ENCODE measurements at regions not wholly inside any gene's neighbourhood (a gene's known extent, or its start where the extent isn't known, plus 50 kb on each side); places are given as distances from the start of the nearest gene placed in this dataset.
"Not testable (repeated sequence)": the region's sequence is repeated elsewhere in the genome, so short reads cannot be mapped to it uniquely, and the experiment has no call there.

DNA sequence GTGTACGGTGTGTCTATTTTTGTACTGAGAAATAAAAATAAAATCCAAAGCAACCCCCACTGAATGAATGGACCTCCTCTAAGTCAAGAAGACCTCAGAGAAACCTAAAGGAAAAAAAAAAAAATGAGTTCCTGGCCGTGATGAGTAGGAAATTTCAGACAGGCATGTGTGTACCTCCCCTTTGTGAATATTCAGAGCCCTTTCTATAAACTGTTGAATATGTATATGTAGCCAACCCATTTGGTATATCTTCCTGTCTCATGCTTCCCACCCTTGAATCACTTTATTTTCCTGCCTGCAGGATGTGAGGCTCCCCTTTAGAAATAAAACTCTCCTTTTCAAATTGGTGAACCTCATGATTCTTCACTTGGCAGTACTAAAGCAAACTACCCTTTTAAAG lies 887.8 kb upstream of the NCAM2 start:
- Histone ChIP-seq H3K27me3 (no peaks in the 10 kb centered on the region), H3K9me3 (replicated peaks) (no peaks in the 10 kb centered on the region), H3K4me3 (no peak overlapping the region), H3K27ac (no peak overlapping the region), H3K4me1 (no peaks in the 10 kb centered on the region), H3K36me3 (no peaks in the 10 kb centered on the region)
- no peak for DNase-seq

GRCh38 chr21:20151741-20152140 lies 846.5 kb upstream of the NCAM2 start:
- Histone ChIP-seq H3K36me3 (no peaks in the 10 kb centered on the region), H3K4me3 (no peak overlapping the region), H3K27me3 (no peaks in the 10 kb centered on the region), H3K4me1 (no peaks in the 10 kb centered on the region), H3K27ac (no peak overlapping the region), H3K9me3 (replicated peaks) (no peaks in the 10 kb centered on the region)
- peak; percentile 4 to 9 for DNase-seq

DNA sequence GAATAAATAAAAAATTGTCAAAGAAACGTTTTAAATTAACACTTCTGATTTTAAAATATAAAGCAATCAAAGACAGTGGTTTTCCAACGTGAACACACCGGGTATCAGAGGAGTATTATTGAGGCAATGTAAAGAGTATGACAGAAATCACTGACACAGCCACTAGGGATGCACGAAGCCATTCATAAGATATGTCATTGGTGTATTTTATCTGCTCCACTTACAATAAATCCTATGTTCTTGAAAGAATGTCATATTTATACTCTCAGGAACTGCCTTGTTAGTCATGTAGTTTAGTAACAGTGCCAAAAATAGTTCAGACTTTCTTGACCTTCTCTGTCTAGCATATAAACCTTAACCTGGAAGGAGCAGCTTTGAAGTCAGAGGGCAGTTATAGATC lies 835.0 kb upstream of the NCAM2 start:
- H3K36me3 ChIP-seq = no peaks in the 10 kb centered on the region
- no peaks in the 10 kb centered on the region for H3K27me3 ChIP-seq
- H3K4me1 ChIP-seq = no peaks in the 10 kb centered on the region

GRCh38 chr21:20167059-20167458 lies 831.1 kb upstream of the NCAM2 start:
- Histone ChIP-seq H3K4me1 (no peaks in the 10 kb centered on the region), H3K9me3 (replicated peaks) (no peaks in the 10 kb centered on the region), H3K36me3 (no peaks in the 10 kb centered on the region), H3K27me3 (no peaks in the 10 kb centered on the region), H3K4me3 (no peak overlapping the region), H3K27ac (no peak overlapping the region)
- DNase-seq = no peak

More for the DNA sequence above, 835.0 kb upstream of the NCAM2 start:
- Histone ChIP-seq H3K9me3 (replicated peaks) (no peaks in the 10 kb centered on the region), H3K4me3 (no peak overlapping the region), H3K27ac (no peak overlapping the region)
- no peak for DNase-seq

GRCh38 chr21:20169812-20170576 lies 828.2 kb upstream of the NCAM2 start:
- no peaks in the 10 kb centered on the region for H3K27me3 ChIP-seq
- DNase-seq = no peak
- no peak overlapping the region for H3K4me3 ChIP-seq
- no peaks in the 10 kb centered on the region for H3K9me3 ChIP-seq (replicated peaks)
- H3K27ac ChIP-seq = no peak overlapping the region
- H3K4me1 ChIP-seq = no peaks in the 10 kb centered on the region
- no peaks in the 10 kb centered on the region for H3K36me3 ChIP-seq

GRCh38 chr21:20186186-20186585 lies 812.0 kb upstream of the NCAM2 start:
- Histone ChIP-seq H3K9me3 (replicated peaks) (no peaks in the 10 kb centered on the region), H3K27me3 (no peaks in the 10 kb centered on the region), H3K36me3 (no peaks in the 10 kb centered on the region), H3K27ac (no peak overlapping the region), H3K4me3 (no peak overlapping the region), H3K4me1 (no peaks in the 10 kb centered on the region)
- no peak for DNase-seq

GRCh38 chr21:20187028-20187427 lies 811.2 kb upstream of the NCAM2 start:
- H3K36me3 ChIP-seq = no peaks in the 10 kb centered on the region
- no peaks in the 10 kb centered on the region for H3K27me3 ChIP-seq
- no peaks in the 10 kb centered on the region for H3K4me1 ChIP-seq
- H3K4me3 ChIP-seq = no peak overlapping the region
- no peaks in the 10 kb centered on the region for H3K9me3 ChIP-seq (replicated peaks)
- no peak for DNase-seq
- no peak overlapping the region for H3K27ac ChIP-seq

DNA sequence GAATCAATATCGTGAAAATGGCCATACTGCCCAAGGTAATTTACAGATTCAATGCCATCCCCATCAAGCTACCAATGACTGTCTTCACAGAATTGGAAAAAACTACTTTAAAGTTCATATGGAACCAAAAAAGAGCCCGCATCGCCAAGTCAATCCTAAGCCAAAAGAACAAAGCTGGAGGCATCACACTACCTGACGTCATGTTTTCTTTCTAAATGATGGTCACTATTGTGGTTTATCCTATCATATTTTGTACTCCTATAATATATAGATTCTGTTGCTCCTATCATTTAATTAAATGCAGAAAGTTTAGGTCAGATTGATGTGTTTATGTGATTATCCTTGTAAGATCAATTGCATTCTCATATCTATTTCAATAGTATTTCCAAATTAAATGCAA lies 796.9 kb upstream of the NCAM2 start:
- not testable (repeated sequence) for H3K9me3 ChIP-seq (replicated peaks); H3K27ac ChIP-seq; H3K4me3 ChIP-seq; DNase-seq; H3K4me1 ChIP-seq; H3K27me3 ChIP-seq; H3K36me3 ChIP-seq

- no peaks in the 10 kb centered on the region; the same call in 1 of the 2 replicates for H3K9me3 ChIP-seq (replicated peaks)
- H3K4me1 ChIP-seq = no peaks in the 10 kb centered on the region
- no peak for DNase-seq
- H3K36me3 ChIP-seq = no peaks in the 10 kb centered on the region
- no peaks in the 10 kb centered on the region for H3K27me3 ChIP-seq
- H3K4me3 ChIP-seq = no peak overlapping the region
- no peak overlapping the region for H3K27ac ChIP-seq
Measured at GRCh38 chr21:20207335-20207734, 790.9 kb upstream of the NCAM2 start.

DNA sequence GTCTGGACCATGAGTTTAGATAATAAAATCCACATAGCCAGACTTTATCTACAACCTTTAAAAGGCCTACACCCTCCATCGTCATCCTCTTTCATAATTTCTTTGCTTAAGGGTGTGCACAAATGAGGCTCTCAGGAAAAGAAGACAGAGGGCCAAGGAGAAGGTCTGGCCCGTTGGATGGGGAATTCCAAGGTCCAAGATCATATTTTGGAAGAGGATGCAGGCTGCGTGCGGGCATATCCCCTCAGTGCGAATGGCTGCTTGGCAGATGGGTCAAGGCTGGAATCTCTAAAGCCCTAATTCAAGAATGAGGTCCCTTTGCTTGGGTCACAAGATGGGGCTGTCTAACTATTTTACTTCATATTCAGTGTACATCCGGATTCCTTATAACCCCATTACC lies 782.2 kb upstream of the NCAM2 start:
- no peak for DNase-seq
- Histone ChIP-seq H3K36me3 (no peaks in the 10 kb centered on the region), H3K4me1 (no peaks in the 10 kb centered on the region), H3K27ac (no peak overlapping the region), H3K4me3 (no peak overlapping the region), H3K9me3 (replicated peaks) (no peaks in the 10 kb centered on the region), H3K27me3 (no peaks in the 10 kb centered on the region)

DNA sequence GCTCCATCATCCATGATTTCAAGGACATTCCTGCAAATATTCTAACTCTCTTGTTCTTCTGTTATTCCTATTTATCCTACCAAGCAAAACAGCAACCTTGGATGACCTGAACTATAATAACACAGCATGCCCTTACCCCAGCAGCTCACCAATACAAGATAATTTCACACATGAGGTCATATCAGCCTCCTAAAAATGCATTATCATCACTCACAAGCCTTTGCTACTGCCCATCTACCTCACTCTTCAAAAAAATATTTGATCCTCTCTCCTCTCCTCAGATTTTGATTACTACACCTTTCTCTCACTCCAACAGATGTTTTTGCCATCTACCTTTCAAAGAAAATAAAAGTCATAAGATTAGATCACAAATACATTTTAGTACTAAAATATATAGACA lies 777.6 kb upstream of the NCAM2 start:
- H3K4me1 ChIP-seq = no peaks in the 10 kb centered on the region
- no peaks in the 10 kb centered on the region for H3K9me3 ChIP-seq (replicated peaks)
- no peaks in the 10 kb centered on the region for H3K36me3 ChIP-seq
- no peaks in the 10 kb centered on the region for H3K27me3 ChIP-seq
- DNase-seq = no peak
- H3K27ac ChIP-seq = no peak overlapping the region
- H3K4me3 ChIP-seq = no peak overlapping the region

DNA sequence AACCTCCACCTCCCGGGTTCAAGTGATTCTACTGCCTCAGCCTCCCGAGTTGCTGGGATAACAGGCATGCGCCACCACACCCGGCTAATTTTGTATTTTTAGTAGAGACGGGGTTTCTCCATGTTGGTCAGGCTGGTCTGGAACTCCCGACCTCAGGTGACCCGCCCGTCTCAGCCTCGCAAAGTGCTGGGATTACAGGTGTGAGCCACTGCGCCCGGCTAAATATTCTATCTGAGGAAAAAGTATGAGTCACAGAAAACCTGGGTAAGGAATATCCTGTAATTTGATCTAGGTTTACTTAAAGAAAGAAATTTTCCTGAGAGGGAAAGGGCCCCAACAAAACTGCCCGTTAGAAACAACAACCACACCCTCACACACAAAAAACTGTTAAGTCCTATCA lies 776.2 kb upstream of the NCAM2 start:
- H3K4me3 ChIP-seq; H3K27me3 ChIP-seq; H3K27ac ChIP-seq; DNase-seq; H3K36me3 ChIP-seq; H3K9me3 ChIP-seq (replicated peaks); H3K4me1 ChIP-seq: not testable (repeated sequence)

DNA sequence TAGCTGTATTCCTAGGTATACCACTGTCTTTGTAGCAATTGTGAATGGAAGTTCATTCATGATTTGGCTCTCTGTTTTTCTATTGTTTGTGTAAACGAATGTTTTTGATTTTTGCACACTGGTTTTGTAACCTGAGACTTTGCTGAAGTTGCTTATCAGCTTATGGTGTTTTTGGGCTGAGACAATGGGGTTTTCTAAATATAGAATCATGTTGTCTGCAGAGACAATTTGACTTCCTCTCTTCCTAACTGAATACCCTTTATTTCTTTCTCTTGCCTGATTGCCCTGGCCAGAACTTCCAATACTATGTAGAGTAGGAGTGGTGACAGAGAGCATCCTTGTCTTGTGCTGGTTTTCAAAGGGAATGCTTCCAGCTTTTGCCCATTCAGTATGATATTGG lies 761.6 kb upstream of the NCAM2 start:
- not testable (repeated sequence) for H3K36me3 ChIP-seq; H3K9me3 ChIP-seq (replicated peaks); H3K27me3 ChIP-seq; H3K4me1 ChIP-seq; DNase-seq; H3K27ac ChIP-seq; H3K4me3 ChIP-seq

- Histone ChIP-seq H3K9me3 (replicated peaks) (no peaks in the 10 kb centered on the region), H3K4me1 (no peaks in the 10 kb centered on the region), H3K36me3 (no peaks in the 10 kb centered on the region), H3K27me3 (no peaks in the 10 kb centered on the region), H3K4me3 (no peak overlapping the region), H3K27ac (no peak overlapping the region)
- no peak for DNase-seq
Measured at GRCh38 chr21:20249401-20249800, 748.8 kb upstream of the NCAM2 start.

GRCh38 chr21:20250337-20250736 lies 747.9 kb upstream of the NCAM2 start:
- no peak overlapping the region for H3K27ac ChIP-seq
- no peaks in the 10 kb centered on the region for H3K36me3 ChIP-seq
- H3K4me3 ChIP-seq = no peak overlapping the region
- DNase-seq = no peak
- no peaks in the 10 kb centered on the region for H3K4me1 ChIP-seq
- no peaks in the 10 kb centered on the region for H3K9me3 ChIP-seq (replicated peaks)
- H3K27me3 ChIP-seq = no peaks in the 10 kb centered on the region

DNA sequence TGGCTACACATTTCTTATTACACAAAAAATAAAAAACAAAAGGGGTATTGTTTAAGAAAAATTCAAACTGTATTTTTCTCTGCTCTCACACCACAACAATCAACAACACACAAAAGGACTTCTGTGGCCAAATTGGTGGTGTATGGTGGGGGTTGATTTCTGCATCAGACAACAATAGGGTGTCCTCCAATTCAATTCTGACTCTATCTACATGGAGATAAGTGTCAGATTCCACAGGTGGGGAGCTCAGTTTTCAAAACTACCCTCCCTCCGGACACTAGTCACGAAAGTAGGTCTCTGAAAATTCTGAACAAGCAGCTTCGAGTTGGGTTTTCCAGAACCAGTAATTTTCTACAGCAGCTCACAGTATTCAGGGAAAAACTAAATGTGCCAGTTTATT lies 744.9 kb upstream of the NCAM2 start:
- no peak for DNase-seq
- Histone ChIP-seq H3K9me3 (replicated peaks) (no peaks in the 10 kb centered on the region), H3K4me1 (no peaks in the 10 kb centered on the region), H3K27me3 (no peaks in the 10 kb centered on the region), H3K36me3 (no peaks in the 10 kb centered on the region), H3K27ac (no peak overlapping the region), H3K4me3 (no peak overlapping the region)
